GM11168 (cell line): ENCODE measurements at regions not wholly inside any gene's neighbourhood (a gene's known extent, or its start where the extent isn't known, plus 50 kb on each side); places are given as distances from the start of the nearest gene placed in this dataset.

Experiments
- in situ Hi-C: fragments of 300-500 bp; cut with MboI; formaldehyde crosslinking; loops from one replicate; pipeline ENCODE4 v1.12.0; 2022; ENCODE audit warnings: low sequenced_read_pairs; ENCODE audit not compliant: unreplicated experiment

DNA sequence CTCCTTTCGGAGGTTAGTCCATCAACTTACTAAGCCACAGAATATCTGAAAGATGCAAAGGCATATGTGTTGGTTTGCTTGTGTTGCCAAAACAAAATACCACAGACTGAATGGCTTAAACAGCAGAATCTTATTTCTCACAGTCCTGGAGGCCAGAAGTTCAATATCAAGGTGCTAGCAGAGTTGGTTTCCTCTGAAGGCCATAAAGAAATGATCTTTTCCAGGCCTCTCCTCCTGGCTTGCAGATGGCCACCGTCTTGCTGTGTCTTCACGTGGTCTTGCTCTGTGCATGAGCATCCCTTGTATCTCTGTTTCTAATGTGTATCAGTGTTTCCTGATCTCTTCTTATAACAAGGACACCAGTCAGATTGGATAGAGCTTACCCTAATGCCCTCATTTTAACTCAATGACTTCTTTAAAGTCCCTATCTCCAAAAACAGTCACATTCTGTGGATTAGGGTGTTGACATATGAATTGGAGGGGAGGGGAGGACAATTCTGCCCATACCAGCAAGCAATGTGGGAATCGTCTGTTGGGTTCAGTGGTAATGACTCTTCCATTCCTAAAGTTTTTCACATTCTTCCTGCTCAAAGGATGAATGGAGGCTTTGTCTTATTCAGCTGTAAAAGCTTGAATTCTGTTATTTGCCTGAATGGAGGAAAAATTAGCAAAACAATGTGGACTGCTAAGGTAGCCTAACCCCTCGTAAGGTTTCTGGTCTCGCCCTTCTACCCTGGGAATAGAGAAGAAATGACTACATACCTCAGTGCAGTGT is 715.7 kb downstream of the DIAPH3 start:
- in situ Hi-C loops: no loop called here

- in situ Hi-C loops: no loop called here
Measured at GRCh38 chr13:59449750-59450149, 714.0 kb downstream of the DIAPH3 start.

- in situ Hi-C loops: no loop called here
Measured at GRCh38 chr13:59450229-59450628, 713.5 kb downstream of the DIAPH3 start.

DNA sequence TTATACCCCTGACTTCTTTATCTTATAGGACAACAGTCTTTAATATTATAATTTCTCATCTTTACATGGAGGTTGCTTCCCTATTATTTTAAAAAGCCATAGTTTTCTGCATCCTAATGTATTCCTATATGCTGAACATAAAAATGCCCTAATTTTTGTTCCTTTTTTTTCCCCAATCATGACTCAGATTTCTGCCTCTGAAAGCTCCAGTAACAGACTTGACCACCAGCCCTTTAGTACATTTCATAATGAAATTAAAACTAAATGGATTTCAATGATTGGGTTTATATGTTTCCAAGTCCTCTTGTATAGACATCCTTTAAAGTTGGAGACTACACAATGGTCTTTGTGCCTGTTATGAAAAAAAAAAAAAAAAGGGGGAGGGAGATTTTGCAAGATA is 712.5 kb downstream of the DIAPH3 start:
- in situ Hi-C loops: no loop called here

GRCh38 chr13:59452189-59452890 is 711.4 kb downstream of the DIAPH3 start:
- in situ Hi-C loops: no loop called here

DNA sequence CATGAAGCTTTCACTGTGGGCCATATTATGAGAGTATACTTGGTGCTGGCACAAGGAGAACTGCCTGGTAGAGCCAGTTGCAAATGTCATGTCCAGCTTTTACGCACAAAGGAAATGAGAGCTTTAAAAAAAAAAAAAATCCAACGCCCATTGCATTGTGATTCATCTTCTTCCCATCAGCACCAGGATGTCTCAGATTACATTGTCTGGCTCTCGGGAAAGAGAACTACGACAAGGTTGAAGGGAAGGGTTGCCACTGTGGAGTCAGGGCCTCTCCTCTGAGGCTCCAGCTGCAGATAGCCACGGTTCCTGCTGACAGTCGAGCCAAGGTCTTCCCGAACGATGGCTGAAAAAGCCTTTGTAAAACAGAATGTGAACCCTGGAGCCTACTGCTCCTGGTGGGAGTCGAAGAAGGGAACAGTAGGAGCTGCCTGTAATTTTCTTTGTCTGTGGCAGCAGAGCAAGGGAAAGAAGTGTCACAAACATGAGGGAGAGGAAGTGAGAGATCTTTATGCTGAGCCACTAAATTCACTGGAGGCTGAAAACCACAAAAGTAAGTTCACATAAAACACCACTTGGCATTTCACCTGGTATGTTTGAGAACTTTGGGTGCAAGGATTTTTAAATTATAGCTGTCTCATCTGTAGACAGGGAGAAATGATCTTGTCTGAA is 704.7 kb downstream of the DIAPH3 start:
- in situ Hi-C loops: no loop called here

DNA sequence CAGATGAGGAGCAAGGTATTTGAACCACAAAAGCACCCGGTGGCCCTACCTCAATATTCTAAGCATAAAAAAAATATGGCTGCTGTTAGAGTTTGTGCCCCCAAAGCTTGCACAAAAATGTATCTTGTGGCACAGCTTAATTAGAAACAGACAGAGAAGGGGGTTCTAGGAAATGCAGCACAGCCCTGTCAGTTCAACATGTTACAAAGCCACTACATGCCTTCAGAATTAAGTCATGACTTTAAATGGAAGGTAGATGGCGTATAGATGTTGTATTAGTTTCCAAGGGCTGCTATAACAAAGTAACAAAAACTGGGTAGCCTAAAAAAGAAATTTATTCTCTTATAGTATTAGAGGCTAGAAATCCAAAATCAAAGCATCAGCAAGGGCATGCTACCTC is 703.8 kb downstream of the DIAPH3 start:
- in situ Hi-C loops: no loop called here

DNA sequence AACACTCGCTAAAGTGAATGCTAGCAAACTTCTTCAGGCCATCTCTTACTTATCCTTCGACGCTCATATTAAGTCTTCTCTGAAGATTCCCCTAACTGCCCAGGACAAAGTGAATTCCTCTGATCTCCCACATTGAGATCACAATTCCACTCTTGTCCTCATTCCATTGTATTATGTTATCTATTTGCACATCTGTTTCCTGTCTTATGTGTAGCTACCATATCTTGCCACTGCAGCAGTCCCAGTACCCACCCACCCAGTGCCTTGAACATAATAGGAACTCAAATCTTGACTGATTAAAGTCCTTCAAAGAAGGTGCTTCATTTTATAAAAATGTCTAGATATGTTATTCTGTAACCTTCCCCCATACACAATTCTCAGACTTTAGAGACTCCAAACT is 702.3 kb downstream of the DIAPH3 start:
- in situ Hi-C loops: no loop called here

- in situ Hi-C loops: no loop called here
Measured at GRCh38 chr13:59463023-59463422, 700.7 kb downstream of the DIAPH3 start.

- in situ Hi-C loops: no loop called here
Measured at GRCh38 chr13:59464926-59465325, 698.8 kb downstream of the DIAPH3 start.

- in situ Hi-C loops: no loop called here
Measured at GRCh38 chr13:59468396-59468795, 695.3 kb downstream of the DIAPH3 start.

DNA sequence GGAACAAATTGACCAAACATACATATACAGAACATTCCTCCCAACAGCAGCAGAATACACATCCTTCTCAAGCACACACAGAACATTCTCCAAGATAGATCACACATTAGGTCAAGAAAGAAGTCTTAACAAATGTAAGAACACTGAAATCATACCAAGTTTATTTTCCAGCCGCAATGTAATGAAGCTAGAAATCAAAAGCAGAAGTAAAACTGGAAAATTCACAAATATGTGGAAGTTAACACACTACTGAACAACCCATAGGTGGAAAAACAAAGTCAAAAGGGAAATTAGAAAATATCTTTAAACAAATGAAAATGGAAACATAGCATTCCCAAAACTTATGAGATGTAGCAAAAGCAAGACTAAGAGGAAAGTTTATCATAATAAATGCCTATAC is 692.6 kb downstream of the DIAPH3 start:
- in situ Hi-C loops: no loop called here

- in situ Hi-C loops: no loop called here
Measured at GRCh38 chr13:59472134-59472533, 691.6 kb downstream of the DIAPH3 start.

- in situ Hi-C loops: no loop called here
Measured at GRCh38 chr13:59474696-59475095, 689.0 kb downstream of the DIAPH3 start.

GRCh38 chr13:59475911-59476310 is 687.8 kb downstream of the DIAPH3 start:
- in situ Hi-C loops: no loop called here

- in situ Hi-C loops: no loop called here
Measured at GRCh38 chr13:59476366-59476765, 687.4 kb downstream of the DIAPH3 start.

GRCh38 chr13:59477011-59477410 is 686.7 kb downstream of the DIAPH3 start:
- in situ Hi-C loops: no loop called here

DNA sequence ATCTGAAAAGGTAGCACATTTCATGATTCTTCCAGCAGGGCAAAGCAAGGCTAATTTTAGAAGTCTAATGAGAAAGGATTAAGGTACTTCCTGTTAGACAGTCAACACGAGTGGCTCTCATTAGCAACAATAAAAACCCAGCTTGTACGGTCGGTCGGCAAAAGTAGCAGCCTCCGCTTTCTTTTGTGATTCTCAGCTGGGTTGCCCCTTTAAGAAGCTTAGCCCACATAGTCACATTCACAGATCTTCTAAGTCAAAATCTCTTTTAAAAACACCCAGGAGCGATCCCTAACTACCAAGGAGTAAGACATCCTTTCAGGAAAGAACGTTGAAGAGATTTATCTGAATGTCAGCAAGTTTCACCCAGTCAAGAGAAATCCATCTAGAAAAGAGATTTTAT is 684.8 kb downstream of the DIAPH3 start:
- in situ Hi-C loops: no loop called here

DNA sequence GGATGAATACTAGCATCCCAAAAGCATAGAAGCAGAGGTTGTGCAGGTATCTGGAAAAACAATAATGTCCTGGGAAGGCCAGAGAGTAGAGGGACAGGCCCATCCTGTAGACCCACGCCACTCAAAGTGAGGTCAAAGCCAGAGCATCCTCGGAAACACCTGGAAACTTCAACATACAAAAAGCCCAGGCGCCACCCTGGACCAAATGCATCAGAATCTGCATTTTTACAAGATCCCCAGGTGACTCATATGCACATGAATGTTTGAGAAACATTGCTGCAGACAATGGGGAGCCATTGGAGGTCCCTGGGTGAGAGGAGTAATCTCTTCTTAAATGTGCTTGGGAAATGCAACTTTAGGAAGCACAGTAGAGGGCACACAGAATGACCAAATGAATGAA is 684.1 kb downstream of the DIAPH3 start:
- in situ Hi-C loops: no loop called here

- in situ Hi-C loops: no loop called here
Measured at GRCh38 chr13:59480396-59481259, 683.1 kb downstream of the DIAPH3 start.
